ENCODE measurements at regions not wholly inside any gene's neighbourhood (a gene's known extent, or its start where the extent isn't known, plus 50 kb on each side); places are given as distances from the start of the nearest gene placed in this dataset.

- TF ChIP-seq CTCF (IDR thresholded peaks at IDR 0.05) = no peak
- no peak for TF ChIP-seq POLR2A (IDR thresholded peaks at IDR 0.05)
These were observed 1403.1 kb upstream of the ALCAM start for GRCh38 chr3:103963599-103963998.

Measured in body of pancreas (tissue), 4 donors.